ENCODE measurements at regions not wholly inside any gene's neighbourhood (a gene's known extent, or its start where the extent isn't known, plus 50 kb on each side); places are given as distances from the start of the nearest gene placed in this dataset.

- DNase-seq: peak; percentile 52
Measured at GRCh38 chr16:72400257-72401083, 228.5 kb upstream of the PMFBP1 start.

- no peak for DNase-seq
Measured at GRCh38 chr16:72399811-72400210, 227.9 kb upstream of the PMFBP1 start.

GRCh38 chr16:72397876-72398275 lies 225.9 kb upstream of the PMFBP1 start:
- DNase-seq: no peak

- DNase-seq: no peak
Measured at GRCh38 chr16:72394526-72394925, 222.6 kb upstream of the PMFBP1 start.

GRCh38 chr16:72389791-72390190 lies 217.8 kb upstream of the PMFBP1 start:
- no peak for DNase-seq

- DNase-seq: no peak
Measured at GRCh38 chr16:72388007-72388406, 216.1 kb upstream of the PMFBP1 start.

- no peak for DNase-seq
Measured at GRCh38 chr16:72384651-72385050, 212.7 kb upstream of the PMFBP1 start.

- no peak for DNase-seq
Measured at GRCh38 chr16:72380283-72380682, 208.3 kb upstream of the PMFBP1 start.

GRCh38 chr16:72373201-72373600 lies 201.2 kb upstream of the PMFBP1 start:
- no peak for DNase-seq

- no peak for DNase-seq
Measured at GRCh38 chr16:72372087-72373045, 200.4 kb upstream of the PMFBP1 start.

- DNase-seq: no peak
Measured at GRCh38 chr16:72371307-72372086, 199.5 kb upstream of the PMFBP1 start.

GRCh38 chr16:72369274-72369673 lies 197.3 kb upstream of the PMFBP1 start:
- no peak for DNase-seq

GRCh38 chr16:72367851-72368250 lies 195.9 kb upstream of the PMFBP1 start:
- no peak for DNase-seq

GRCh38 chr16:72362973-72363372 lies 191.0 kb upstream of the PMFBP1 start:
- DNase-seq: no peak

GRCh38 chr16:72362476-72362875 lies 190.5 kb upstream of the PMFBP1 start:
- DNase-seq: no peak

GRCh38 chr16:72357910-72358309 lies 186.0 kb upstream of the PMFBP1 start:
- DNase-seq: no peak

GRCh38 chr16:72355561-72355960 lies 183.6 kb upstream of the PMFBP1 start:
- DNase-seq: no peak

- DNase-seq: no peak
Measured at GRCh38 chr16:72349719-72350118, 177.8 kb upstream of the PMFBP1 start.

GRCh38 chr16:72332926-72333325 lies 161.0 kb upstream of the PMFBP1 start:
- no peak for DNase-seq

- no peak for DNase-seq
Measured at GRCh38 chr16:72324578-72324977, 152.6 kb upstream of the PMFBP1 start.

- DNase-seq: no peak
Measured at GRCh38 chr16:72317446-72317845, 145.5 kb upstream of the PMFBP1 start.

- no peak for DNase-seq
Measured at GRCh38 chr16:72313903-72314302, 141.9 kb upstream of the PMFBP1 start.

- DNase-seq: no peak
Measured at GRCh38 chr16:72312828-72313227, 140.9 kb upstream of the PMFBP1 start.

Data from RPMI8226 (cell line).